SK-N-SH treated with all-trans-retinoic acid at 6 μM for 48 hours (cell line): ENCODE measurements at regions not wholly inside any gene's neighbourhood (a gene's known extent, or its start where the extent isn't known, plus 50 kb on each side); places are given as distances from the start of the nearest gene placed in this dataset.

Experiments used
- ATAC-seq: fragments of 200-7000 bp; cut with Tn5 transposase; 3 replicates; pipeline ENCODE4 v1.9.1; 2020; ENCODE audit warnings: mild to moderate bottlenecking, moderate library complexity
- ARNTL ChIP-seq: fragments of 450-650 bp; formaldehyde crosslinking; IDR thresholded peaks from 2 replicates; pipeline ENCODE4 v1.5.0; 2020; ENCODE audit warnings: low read depth, mild to moderate bottlenecking, moderate library complexity, borderline replicate concordance
- BACH2 ChIP-seq: fragments of 250-450 bp; sonication (Bioruptor Pico); IDR thresholded peaks from 2 replicates; pipeline ENCODE4 v1.9.0; 2021; ENCODE audit warnings: mild to moderate bottlenecking, borderline replicate concordance
- CSDC2 ChIP-seq: fragments of 250-450 bp; sonication (Bioruptor Pico); IDR thresholded peaks from 2 replicates; pipeline ENCODE4 v1.5.0; 2020; ENCODE audit warnings: mild to moderate bottlenecking, moderate library complexity
- ESRRG ChIP-seq: fragments of 250-450 bp; sonication (Bioruptor Pico); IDR thresholded peaks from 2 replicates; pipeline ENCODE4 v1.6.1; 2021; ENCODE audit warnings: mild to moderate bottlenecking
- GLIS3 ChIP-seq: fragments of 250-450 bp; sonication (Bioruptor Pico); IDR thresholded peaks from 2 replicates; pipeline ENCODE4 v1.5.0; 2020; ENCODE audit warnings: mild to moderate bottlenecking, moderate library complexity
- ISL1 ChIP-seq: fragments of 250-450 bp; sonication (Bioruptor Pico); IDR thresholded peaks from 2 replicates; pipeline ENCODE4 v2.1.2; 2022; ENCODE audit warnings: mild to moderate bottlenecking, moderate library complexity
- OSR1 ChIP-seq: fragments of 250-450 bp; sonication (Bioruptor Pico); IDR thresholded peaks from 2 replicates; pipeline ENCODE4 v1.8.0; 2022; ENCODE audit warnings: moderate library complexity, mild to moderate bottlenecking, inconsistent platforms
- PPARA ChIP-seq: fragments of 250-450 bp; sonication (Bioruptor Pico); IDR thresholded peaks from 2 replicates; pipeline ENCODE4 v1.5.0; 2020; ENCODE audit warnings: mild to moderate bottlenecking, borderline replicate concordance
- RARB ChIP-seq: fragments of 250-450 bp; sonication (Bioruptor Pico); IDR thresholded peaks from 2 replicates; pipeline ENCODE4 v1.8.0; 2021; ENCODE audit warnings: mild to moderate bottlenecking, moderate library complexity
- SNAI2 ChIP-seq: fragments of 250-450 bp; sonication (Bioruptor Pico); IDR thresholded peaks from 2 replicates; pipeline ENCODE4 v1.5.0; 2020; ENCODE audit warnings: mild to moderate bottlenecking, moderate library complexity
- TCF4 ChIP-seq: fragments of 250-450 bp; sonication (Bioruptor Pico); IDR thresholded peaks from 2 replicates; pipeline ENCODE4 v1.8.0; 2021; ENCODE audit warnings: mild to moderate bottlenecking, moderate library complexity, borderline replicate concordance
- TOX ChIP-seq: fragments of 250-450 bp; sonication (Bioruptor Pico); IDR thresholded peaks from 2 replicates; pipeline ENCODE4 v1.8.0; 2021; ENCODE audit warnings: mild to moderate bottlenecking, moderate library complexity, borderline replicate concordance
- ZC3H10 ChIP-seq: fragments of 250-450 bp; sonication (Bioruptor Pico); IDR thresholded peaks from 2 replicates; pipeline ENCODE4 v1.5.1; 2021; ENCODE audit warnings: mild to moderate bottlenecking, moderate library complexity
- ZFP3 ChIP-seq: fragments of 250-450 bp; sonication (Bioruptor Pico); IDR thresholded peaks from 2 replicates; pipeline ENCODE4 v1.5.0; 2020; ENCODE audit warnings: mild to moderate bottlenecking, moderate library complexity
- ZFP30 ChIP-seq: fragments of 450-650 bp; formaldehyde crosslinking; IDR thresholded peaks from 2 replicates; pipeline ENCODE4 v1.5.0; 2022; ENCODE audit warnings: mild to moderate bottlenecking, moderate library complexity
- ZNF565 ChIP-seq: fragments of 450-650 bp; formaldehyde crosslinking; conservative IDR thresholded peaks from 2 replicates; pipeline ENCODE4 v1.5.0; 2020; ENCODE audit warnings: low read depth, mild to moderate bottlenecking, moderate library complexity
- ZNF8 ChIP-seq: fragments of 450-650 bp; formaldehyde crosslinking; IDR thresholded peaks from 2 replicates; pipeline ENCODE4 v1.5.0; 2020; ENCODE audit warnings: mild to moderate bottlenecking, moderate library complexity
- TF ChIP-seq, protein P1 (sequence below): fragments of 250-450 bp; sonication (Bioruptor Pico); IDR thresholded peaks from 2 replicates; pipeline ENCODE4 v1.5.0; 2020; ENCODE audit warnings: mild to moderate bottlenecking, moderate library complexity
- TF ChIP-seq, protein P2 (sequence below): fragments of 250-450 bp; sonication (Bioruptor Pico); IDR thresholded peaks from 2 replicates; pipeline ENCODE4 v1.5.1; 2021; ENCODE audit warnings: mild to moderate bottlenecking, moderate library complexity
- TF ChIP-seq, protein P3 (sequence below): fragments of 250-450 bp; sonication (Bioruptor Pico); IDR thresholded peaks from 2 replicates; pipeline ENCODE4 v1.8.0; 2021; ENCODE audit warnings: low read depth, mild to moderate bottlenecking, moderate library complexity, borderline replicate concordance
- TF ChIP-seq, protein P4 (sequence below): fragments of 250-450 bp; sonication (Bioruptor Pico); IDR thresholded peaks from 2 replicates; pipeline ENCODE4 v1.8.0; 2020; ENCODE audit warnings: mild to moderate bottlenecking, moderate library complexity, borderline replicate concordance
- TF ChIP-seq, protein P5 (sequence below): fragments of 250-450 bp; sonication (Bioruptor Pico); IDR thresholded peaks from 2 replicates; pipeline ENCODE4 v1.5.1; 2020; ENCODE audit warnings: low read depth, mild to moderate bottlenecking, moderate library complexity

DNA sequence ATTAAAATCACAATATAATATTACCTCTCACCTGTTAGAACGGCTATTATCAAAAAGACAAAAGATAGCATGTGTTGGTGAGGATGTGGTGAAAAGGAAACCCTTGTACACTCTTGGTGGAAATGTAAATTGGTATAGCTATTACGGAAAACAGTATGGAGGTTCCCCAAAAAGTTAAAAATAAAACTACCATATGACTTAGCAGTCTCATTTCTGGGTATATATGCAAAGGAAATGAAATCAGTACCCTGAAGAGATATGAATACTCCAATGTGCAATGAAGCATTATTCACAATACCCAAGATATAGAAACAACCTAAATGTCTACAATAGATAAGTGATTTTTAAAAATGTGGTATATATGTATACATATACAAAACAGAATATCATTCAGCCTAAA is 199.9 kb downstream of the SNX18 start:
- TF ChIP-seq TCF4 (CRISPR knock-in tag) (no peak), ZFP30 (CRISPR knock-in tag) (no peak), ESRRG (CRISPR knock-in tag) (no peak), BACH2 (CRISPR knock-in tag) (no peak), ISL1 (CRISPR knock-in tag) (no peak), ZC3H10 (CRISPR knock-in tag) (no peak), GLIS3 (CRISPR knock-in tag) (no peak)
- TF ChIP-seq, protein P1, sequence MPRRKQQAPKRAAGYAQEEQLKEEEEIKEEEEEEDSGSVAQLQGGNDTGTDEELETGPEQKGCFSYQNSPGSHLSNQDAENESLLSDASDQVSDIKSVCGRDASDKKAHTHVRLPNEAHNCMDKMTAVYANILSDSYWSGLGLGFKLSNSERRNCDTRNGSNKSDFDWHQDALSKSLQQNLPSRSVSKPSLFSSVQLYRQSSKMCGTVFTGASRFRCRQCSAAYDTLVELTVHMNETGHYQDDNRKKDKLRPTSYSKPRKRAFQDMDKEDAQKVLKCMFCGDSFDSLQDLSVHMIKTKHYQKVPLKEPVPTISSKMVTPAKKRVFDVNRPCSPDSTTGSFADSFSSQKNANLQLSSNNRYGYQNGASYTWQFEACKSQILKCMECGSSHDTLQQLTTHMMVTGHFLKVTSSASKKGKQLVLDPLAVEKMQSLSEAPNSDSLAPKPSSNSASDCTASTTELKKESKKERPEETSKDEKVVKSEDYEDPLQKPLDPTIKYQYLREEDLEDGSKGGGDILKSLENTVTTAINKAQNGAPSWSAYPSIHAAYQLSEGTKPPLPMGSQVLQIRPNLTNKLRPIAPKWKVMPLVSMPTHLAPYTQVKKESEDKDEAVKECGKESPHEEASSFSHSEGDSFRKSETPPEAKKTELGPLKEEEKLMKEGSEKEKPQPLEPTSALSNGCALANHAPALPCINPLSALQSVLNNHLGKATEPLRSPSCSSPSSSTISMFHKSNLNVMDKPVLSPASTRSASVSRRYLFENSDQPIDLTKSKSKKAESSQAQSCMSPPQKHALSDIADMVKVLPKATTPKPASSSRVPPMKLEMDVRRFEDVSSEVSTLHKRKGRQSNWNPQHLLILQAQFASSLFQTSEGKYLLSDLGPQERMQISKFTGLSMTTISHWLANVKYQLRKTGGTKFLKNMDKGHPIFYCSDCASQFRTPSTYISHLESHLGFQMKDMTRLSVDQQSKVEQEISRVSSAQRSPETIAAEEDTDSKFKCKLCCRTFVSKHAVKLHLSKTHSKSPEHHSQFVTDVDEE (CRISPR knock-in tag): no peak
- TF ChIP-seq, protein P2, sequence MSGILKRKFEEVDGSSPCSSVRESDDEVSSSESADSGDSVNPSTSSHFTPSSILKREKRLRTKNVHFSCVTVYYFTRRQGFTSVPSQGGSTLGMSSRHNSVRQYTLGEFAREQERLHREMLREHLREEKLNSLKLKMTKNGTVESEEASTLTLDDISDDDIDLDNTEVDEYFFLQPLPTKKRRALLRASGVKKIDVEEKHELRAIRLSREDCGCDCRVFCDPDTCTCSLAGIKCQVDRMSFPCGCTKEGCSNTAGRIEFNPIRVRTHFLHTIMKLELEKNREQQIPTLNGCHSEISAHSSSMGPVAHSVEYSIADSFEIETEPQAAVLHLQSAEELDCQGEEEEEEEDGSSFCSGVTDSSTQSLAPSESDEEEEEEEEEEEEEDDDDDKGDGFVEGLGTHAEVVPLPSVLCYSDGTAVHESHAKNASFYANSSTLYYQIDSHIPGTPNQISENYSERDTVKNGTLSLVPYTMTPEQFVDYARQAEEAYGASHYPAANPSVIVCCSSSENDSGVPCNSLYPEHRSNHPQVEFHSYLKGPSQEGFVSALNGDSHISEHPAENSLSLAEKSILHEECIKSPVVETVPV: no peak
- no peak for ATAC-seq

DNA sequence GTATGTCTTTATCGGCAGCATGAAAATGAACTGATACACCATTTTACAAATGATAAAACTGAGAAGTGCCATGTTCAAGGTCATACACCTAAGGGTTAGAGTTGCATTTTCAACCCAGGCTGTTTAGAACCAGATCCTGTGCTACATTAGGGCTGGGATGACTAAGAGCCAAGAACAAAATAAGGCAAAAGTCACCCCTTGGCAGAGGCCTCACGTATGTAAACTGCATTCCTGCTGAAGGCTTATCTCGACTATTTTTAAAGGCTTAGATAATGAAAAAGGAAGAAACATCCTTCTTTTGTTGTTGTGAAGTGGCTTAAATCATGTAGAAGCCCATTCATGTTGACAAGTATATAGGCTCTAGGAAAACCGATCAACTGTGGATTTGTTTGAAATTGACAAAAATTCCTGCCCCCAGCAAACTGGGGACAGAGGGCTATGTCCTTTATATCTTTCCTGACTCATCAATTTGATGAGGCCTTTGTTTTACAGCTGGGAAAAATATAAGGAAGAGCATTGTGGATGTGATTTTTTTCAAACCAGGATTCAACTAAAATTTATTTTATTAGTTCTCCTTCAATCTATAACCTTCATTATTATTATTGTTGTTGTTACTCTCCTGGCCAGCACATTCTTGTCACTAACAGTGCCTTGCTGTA is 196.5 kb downstream of the SNX18 start:
- TF ChIP-seq ZFP3: no peak
- TF ChIP-seq, protein P2: no peak
- TF ChIP-seq SNAI2 (CRISPR knock-in tag): no peak
- no peak for TF ChIP-seq ZNF565 (CRISPR knock-in tag)
- TF ChIP-seq TCF4 (CRISPR knock-in tag): no peak
- no peak for TF ChIP-seq TOX (CRISPR knock-in tag)
- no peak for TF ChIP-seq RARB (CRISPR knock-in tag)
- TF ChIP-seq ESRRG (CRISPR knock-in tag): no peak
- TF ChIP-seq ZNF8 (CRISPR knock-in tag): no peak
- TF ChIP-seq, protein P3, sequence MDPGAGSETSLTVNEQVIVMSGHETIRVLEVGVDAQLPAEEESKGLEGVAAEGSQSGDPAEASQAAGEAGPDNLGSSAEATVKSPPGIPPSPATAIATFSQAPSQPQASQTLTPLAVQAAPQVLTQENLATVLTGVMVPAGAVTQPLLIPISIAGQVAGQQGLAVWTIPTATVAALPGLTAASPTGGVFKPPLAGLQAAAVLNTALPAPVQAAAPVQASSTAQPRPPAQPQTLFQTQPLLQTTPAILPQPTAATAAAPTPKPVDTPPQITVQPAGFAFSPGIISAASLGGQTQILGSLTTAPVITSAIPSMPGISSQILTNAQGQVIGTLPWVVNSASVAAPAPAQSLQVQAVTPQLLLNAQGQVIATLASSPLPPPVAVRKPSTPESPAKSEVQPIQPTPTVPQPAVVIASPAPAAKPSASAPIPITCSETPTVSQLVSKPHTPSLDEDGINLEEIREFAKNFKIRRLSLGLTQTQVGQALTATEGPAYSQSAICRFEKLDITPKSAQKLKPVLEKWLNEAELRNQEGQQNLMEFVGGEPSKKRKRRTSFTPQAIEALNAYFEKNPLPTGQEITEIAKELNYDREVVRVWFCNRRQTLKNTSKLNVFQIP (CRISPR knock-in tag): no peak
- TF ChIP-seq PPARA (CRISPR knock-in tag): no peak
- TF ChIP-seq OSR1 (CRISPR knock-in tag): no peak
- TF ChIP-seq ARNTL (CRISPR knock-in tag): no peak
- TF ChIP-seq, protein P4, sequence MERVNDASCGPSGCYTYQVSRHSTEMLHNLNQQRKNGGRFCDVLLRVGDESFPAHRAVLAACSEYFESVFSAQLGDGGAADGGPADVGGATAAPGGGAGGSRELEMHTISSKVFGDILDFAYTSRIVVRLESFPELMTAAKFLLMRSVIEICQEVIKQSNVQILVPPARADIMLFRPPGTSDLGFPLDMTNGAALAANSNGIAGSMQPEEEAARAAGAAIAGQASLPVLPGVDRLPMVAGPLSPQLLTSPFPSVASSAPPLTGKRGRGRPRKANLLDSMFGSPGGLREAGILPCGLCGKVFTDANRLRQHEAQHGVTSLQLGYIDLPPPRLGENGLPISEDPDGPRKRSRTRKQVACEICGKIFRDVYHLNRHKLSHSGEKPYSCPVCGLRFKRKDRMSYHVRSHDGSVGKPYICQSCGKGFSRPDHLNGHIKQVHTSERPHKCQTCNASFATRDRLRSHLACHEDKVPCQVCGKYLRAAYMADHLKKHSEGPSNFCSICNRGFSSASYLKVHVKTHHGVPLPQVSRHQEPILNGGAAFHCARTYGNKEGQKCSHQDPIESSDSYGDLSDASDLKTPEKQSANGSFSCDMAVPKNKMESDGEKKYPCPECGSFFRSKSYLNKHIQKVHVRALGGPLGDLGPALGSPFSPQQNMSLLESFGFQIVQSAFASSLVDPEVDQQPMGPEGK (CRISPR knock-in tag): no peak
- no peak for TF ChIP-seq CSDC2 (CRISPR knock-in tag)
- TF ChIP-seq ISL1 (CRISPR knock-in tag): no peak
- TF ChIP-seq, protein P5, sequence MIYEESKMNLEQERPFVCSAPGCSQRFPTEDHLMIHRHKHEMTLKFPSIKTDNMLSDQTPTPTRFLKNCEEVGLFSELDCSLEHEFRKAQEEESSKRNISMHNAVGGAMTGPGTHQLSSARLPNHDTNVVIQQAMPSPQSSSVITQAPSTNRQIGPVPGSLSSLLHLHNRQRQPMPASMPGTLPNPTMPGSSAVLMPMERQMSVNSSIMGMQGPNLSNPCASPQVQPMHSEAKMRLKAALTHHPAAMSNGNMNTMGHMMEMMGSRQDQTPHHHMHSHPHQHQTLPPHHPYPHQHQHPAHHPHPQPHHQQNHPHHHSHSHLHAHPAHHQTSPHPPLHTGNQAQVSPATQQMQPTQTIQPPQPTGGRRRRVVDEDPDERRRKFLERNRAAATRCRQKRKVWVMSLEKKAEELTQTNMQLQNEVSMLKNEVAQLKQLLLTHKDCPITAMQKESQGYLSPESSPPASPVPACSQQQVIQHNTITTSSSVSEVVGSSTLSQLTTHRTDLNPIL (CRISPR knock-in tag): no peak
- no peak for ATAC-seq
